Muscle layer of colon (tissue), 2 donors: ENCODE measurements at regions not wholly inside any gene's neighbourhood (a gene's known extent, or its start where the extent isn't known, plus 50 kb on each side); places are given as distances from the start of the nearest gene placed in this dataset.

Experiments
- H3K27ac ChIP-seq: one replicate; pipeline ENCODE4 v1.7.0; 2013; ENCODE audit warnings: low read depth, mild to moderate bottlenecking, low read length, moderate library complexity
- H3K27me3 ChIP-seq, 2 donors: one replicate each; pipeline ENCODE4 v1.7.0; 2013; ENCODE audit warnings: low read length in 2 of 2, mild to moderate bottlenecking in 2 of 2; ENCODE audit not compliant: insufficient read depth in 2 of 2, control insufficient read depth in 1 of 2
- H3K36me3 ChIP-seq: one replicate; pipeline ENCODE4 v1.7.0; 2013; ENCODE audit warnings: mild to moderate bottlenecking, low read length; ENCODE audit not compliant: insufficient read depth
- H3K4me1 ChIP-seq: one replicate; pipeline ENCODE4 v1.7.0; 2013; ENCODE audit warnings: mild to moderate bottlenecking, low read length; ENCODE audit not compliant: insufficient read depth
- H3K4me3 ChIP-seq, 2 donors: one replicate each; pipeline ENCODE4 v1.7.0; 2013; ENCODE audit warnings: low read length in 2 of 2, low read depth in 1 of 2, mild to moderate bottlenecking in 1 of 2, moderate library complexity in 1 of 2
- H3K9ac ChIP-seq: one replicate; pipeline ENCODE4 v1.7.0; 2013; ENCODE audit warnings: low read length
- H3K9me3 ChIP-seq: one replicate; pipeline ENCODE4 v1.7.0; 2013; ENCODE audit warnings: mild to moderate bottlenecking, low read length
- donor health status: abdominal sarcoma.
- donor health status: Adenocarcinoma of cecum.

DNA sequence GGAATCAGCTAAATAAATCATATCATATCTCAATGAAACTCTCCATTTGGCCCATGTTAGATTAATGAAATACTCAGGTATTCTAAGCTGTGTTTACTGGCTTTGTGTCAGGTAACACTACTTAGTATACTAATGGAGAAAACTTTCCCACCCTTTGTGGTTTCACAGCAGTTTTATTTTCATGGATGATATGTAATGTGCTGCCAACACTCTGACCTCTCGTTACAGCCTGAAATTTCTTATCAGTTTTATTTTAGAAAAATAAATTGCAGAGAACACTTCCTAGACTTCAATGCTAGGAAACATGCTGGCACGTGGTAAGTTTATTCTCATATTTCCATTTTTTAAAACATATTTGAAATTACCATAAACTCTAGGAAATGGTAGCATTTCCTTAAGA lies 758.9 kb downstream of the LIG4 start:
- Histone ChIP-seq H3K27ac (no peak overlapping the region), H3K4me1 (no peaks in the 10 kb centered on the region), H3K4me3 (no peak overlapping the region), H3K36me3 (no peaks in the 10 kb centered on the region), H3K9ac (no peak overlapping the region), H3K9me3 (no peaks in the 10 kb centered on the region), H3K27me3 (no peaks in the 10 kb centered on the region)

- Histone ChIP-seq H3K27ac (no peak overlapping the region), H3K9ac (no peak overlapping the region), H3K36me3 (no peaks in the 10 kb centered on the region), H3K9me3 (no peaks in the 10 kb centered on the region), H3K27me3 (no peaks in the 10 kb centered on the region), H3K4me3 (no peak overlapping the region), H3K4me1 (no peaks in the 10 kb centered on the region)
Measured at GRCh38 chr13:107452833-107453232, 762.5 kb downstream of the LIG4 start.

DNA sequence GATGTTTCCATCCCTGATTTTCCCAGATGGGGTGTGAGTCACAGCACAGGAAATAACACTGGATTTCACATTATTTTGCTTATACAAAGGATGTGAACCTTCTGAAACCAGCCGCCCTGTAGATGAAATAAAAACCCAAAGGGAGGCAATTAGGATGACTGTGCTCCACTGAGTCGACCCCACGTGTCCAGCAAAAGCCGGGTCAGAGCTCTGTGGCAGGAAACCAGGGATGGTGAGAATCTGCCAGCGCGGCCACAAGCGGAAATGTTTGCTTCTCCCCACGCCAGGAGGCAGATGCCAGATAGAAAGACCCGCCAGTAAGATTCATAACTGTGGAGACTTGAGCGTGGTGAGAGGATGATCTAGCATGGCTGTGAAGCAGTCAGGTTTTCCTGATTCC lies 764.4 kb downstream of the LIG4 start:
- H3K4me3 ChIP-seq = no peak overlapping the region
- H3K9ac ChIP-seq = no peak overlapping the region
- no peaks in the 10 kb centered on the region for H3K9me3 ChIP-seq
- H3K36me3 ChIP-seq = no peaks in the 10 kb centered on the region
- no peaks in the 10 kb centered on the region for H3K27me3 ChIP-seq
- H3K27ac ChIP-seq = no peak overlapping the region
- H3K4me1 ChIP-seq = no peaks in the 10 kb centered on the region

DNA sequence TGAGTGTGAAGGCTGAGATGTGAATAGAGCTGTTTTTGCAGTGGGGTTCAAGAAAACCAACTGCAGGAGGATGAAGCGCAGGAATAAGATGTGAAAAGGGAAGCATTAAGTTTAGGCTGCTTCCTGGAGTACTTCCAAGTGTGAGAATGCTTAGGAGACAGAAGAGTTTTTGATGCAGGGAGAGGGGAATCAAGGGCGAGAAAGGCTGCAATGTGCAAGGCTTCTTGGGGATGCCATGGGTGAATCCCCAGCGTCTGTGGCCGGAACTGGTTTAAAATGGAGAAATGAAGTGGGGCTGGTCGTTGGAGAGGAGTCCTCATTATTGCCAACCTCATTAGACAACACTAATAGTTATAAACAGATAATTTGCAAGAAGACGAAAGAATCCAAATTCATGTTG lies 764.9 kb downstream of the LIG4 start:
- Histone ChIP-seq H3K27me3 (no peaks in the 10 kb centered on the region), H3K9me3 (no peaks in the 10 kb centered on the region), H3K27ac (no peak overlapping the region), H3K9ac (no peak overlapping the region), H3K4me3 (no peak overlapping the region), H3K4me1 (no peaks in the 10 kb centered on the region), H3K36me3 (no peaks in the 10 kb centered on the region)

DNA sequence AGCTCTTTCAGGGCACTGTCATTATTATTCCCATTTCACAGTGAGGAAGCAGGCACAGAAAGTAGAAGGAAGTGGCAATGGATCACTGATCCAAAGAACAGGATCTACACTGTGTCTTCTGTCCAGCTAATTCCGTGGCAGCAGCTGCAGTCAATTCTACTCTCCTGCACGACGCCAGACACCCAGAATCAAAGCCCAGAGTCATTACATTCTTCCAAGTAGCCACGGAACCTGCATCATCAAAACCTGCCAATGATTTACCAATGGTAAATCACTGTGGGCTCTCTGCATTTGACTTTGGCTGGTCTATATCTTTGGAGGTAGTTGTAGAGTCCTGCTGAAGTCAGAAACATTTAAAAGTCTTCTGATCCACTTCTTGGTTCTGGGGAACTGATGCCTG lies 767.7 kb downstream of the LIG4 start:
- no peak overlapping the region for H3K4me3 ChIP-seq
- no peaks in the 10 kb centered on the region for H3K36me3 ChIP-seq
- no peak overlapping the region for H3K9ac ChIP-seq
- H3K27me3 ChIP-seq = no peaks in the 10 kb centered on the region
- H3K27ac ChIP-seq = no peak overlapping the region
- H3K4me1 ChIP-seq = no peaks in the 10 kb centered on the region
- no peaks in the 10 kb centered on the region for H3K9me3 ChIP-seq

DNA sequence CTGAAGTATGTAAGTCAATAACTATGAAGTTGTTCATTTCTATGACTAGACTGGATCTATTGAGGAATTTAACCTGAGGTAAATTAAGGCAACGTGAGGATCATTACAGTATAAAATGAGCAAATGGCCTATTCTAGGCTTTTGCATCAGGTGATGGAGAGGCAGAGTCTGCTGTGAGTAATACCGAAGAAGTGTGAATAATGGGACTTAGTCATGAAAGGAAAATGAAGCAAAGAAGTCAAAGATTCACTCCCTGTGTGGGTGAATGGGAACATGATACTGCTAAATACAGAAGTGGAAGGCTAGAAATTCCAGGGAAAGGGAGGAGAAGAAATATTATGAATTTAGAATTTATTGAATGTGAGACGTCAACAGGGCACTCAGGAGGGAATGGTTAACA lies 774.1 kb downstream of the LIG4 start:
- Histone ChIP-seq H3K27me3 (no peaks in the 10 kb centered on the region), H3K9me3 (no peaks in the 10 kb centered on the region), H3K9ac (no peak overlapping the region), H3K27ac (no peak overlapping the region), H3K36me3 (no peaks in the 10 kb centered on the region), H3K4me3 (no peak overlapping the region), H3K4me1 (no peaks in the 10 kb centered on the region)

DNA sequence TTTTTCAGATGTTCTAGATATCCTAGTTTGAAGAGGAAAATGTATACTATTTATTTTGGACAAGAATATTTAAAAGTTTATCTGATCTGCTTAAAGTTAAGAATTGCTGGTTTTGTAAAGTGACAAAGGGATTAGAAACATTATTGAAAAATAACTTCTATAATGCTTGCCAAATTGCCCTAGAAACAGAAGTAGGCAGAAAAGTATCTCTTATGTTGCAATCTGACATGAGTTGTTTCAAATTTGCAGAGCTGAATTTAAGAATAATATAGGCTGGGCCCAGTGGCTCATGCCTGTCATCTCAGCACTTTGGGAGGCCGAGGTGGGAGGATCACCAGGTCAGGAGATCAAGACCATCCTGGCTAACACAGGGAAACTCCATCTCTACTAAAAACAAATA lies 777.1 kb downstream of the LIG4 start:
- H3K36me3 ChIP-seq = no peaks in the 10 kb centered on the region

DNA sequence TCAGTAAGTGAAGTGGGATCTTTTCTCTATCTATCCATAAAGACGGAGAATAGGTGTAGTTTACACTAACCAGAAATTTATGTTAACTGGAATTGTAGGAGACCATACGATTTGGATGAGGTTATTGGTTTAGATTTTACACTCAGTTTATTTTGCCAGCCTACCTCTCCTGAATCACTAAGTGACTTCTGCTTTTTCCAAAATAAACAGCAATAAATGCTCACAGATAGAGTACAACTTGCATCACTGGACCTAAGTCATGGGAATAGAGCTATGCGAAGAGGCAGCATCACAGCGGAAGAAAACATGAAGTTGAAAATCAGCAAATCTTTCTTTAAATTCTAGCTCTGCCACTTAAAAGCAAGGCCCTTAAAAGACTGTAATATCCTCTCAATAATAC lies 781.0 kb downstream of the LIG4 start:
- H3K27me3 ChIP-seq = no peaks in the 10 kb centered on the region
- H3K9ac ChIP-seq = no peak overlapping the region
- H3K9me3 ChIP-seq = no peaks in the 10 kb centered on the region
- H3K4me1 ChIP-seq = no peaks in the 10 kb centered on the region
- no peaks in the 10 kb centered on the region for H3K36me3 ChIP-seq
- no peak overlapping the region for H3K27ac ChIP-seq
- no peak overlapping the region for H3K4me3 ChIP-seq

More for the DNA sequence above, 777.1 kb downstream of the LIG4 start:
- H3K9me3 ChIP-seq = no peaks in the 10 kb centered on the region
- no peaks in the 10 kb centered on the region for H3K4me1 ChIP-seq
- H3K27me3 ChIP-seq = no peaks in the 10 kb centered on the region
- H3K4me3 ChIP-seq = no peak overlapping the region
- H3K27ac ChIP-seq = no peak overlapping the region
- no peak overlapping the region for H3K9ac ChIP-seq

GRCh38 chr13:107427536-107427935 lies 787.8 kb downstream of the LIG4 start:
- H3K9me3 ChIP-seq = no peaks in the 10 kb centered on the region
- no peak overlapping the region for H3K27ac ChIP-seq
- H3K9ac ChIP-seq = no peak overlapping the region
- H3K4me3 ChIP-seq = no peak overlapping the region
- H3K36me3 ChIP-seq = no peaks in the 10 kb centered on the region
- H3K27me3 ChIP-seq = no peaks in the 10 kb centered on the region
- H3K4me1 ChIP-seq = no peaks in the 10 kb centered on the region

DNA sequence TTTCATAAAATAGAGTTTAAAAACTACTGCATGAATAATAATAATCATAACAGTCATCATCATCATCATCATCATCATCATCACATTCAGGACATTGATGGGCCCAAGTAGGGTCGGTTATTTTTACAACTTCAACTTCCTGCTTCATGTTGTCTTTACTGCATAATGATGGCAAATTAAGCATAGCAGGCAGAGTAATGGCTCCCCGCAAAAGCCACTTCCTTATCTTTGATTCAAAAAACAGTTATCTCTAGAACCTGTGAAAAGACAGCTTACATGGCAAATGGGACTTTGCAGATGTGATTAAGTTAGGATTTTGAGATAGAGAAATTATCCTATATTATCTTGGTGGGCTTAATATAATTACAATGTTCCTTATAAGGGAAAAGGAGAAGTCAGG lies 792.9 kb downstream of the LIG4 start:
- H3K9me3 ChIP-seq = no peaks in the 10 kb centered on the region
- H3K9ac ChIP-seq = no peak overlapping the region
- no peaks in the 10 kb centered on the region for H3K27me3 ChIP-seq
- H3K4me3 ChIP-seq = no peak overlapping the region
- no peaks in the 10 kb centered on the region for H3K36me3 ChIP-seq
- H3K27ac ChIP-seq = no peak overlapping the region
- H3K4me1 ChIP-seq = no peaks in the 10 kb centered on the region

DNA sequence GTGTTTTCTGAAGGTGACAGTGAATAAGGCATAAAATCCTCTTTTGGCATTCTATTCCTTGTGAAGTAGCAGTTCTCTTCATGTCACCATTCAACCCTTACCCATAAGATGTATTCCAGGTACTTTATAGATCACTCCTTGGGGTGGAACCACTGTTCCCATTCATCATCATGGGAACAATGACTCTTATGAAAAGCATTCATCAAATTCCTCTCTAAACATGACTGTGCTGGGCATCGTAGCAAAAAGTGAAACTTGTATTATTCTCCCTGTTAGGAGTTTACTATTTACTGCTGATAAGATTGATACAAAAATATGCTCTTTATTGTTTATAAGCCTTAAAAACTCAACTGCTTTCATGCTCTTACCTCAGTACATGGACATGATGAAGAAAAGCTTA lies 793.4 kb downstream of the LIG4 start:
- no peak overlapping the region for H3K4me3 ChIP-seq
- H3K4me1 ChIP-seq = no peaks in the 10 kb centered on the region
- H3K9ac ChIP-seq = no peak overlapping the region
- no peaks in the 10 kb centered on the region for H3K36me3 ChIP-seq
- H3K27ac ChIP-seq = no peak overlapping the region
- no peaks in the 10 kb centered on the region for H3K9me3 ChIP-seq
- H3K27me3 ChIP-seq = no peaks in the 10 kb centered on the region

GRCh38 chr13:107421028-107421427 lies 794.3 kb downstream of the LIG4 start:
- Histone ChIP-seq H3K27me3 (no peaks in the 10 kb centered on the region), H3K9ac (no peak overlapping the region), H3K9me3 (no peaks in the 10 kb centered on the region), H3K4me3 (no peak overlapping the region), H3K4me1 (no peaks in the 10 kb centered on the region), H3K27ac (no peak overlapping the region), H3K36me3 (no peaks in the 10 kb centered on the region)
